ENCODE measurements at regions not wholly inside any gene's neighbourhood (a gene's known extent, or its start where the extent isn't known, plus 50 kb on each side); places are given as distances from the start of the nearest gene placed in this dataset.
"Not testable (repeated sequence)": the region's sequence is repeated elsewhere in the genome, so short reads cannot be mapped to it uniquely, and the experiment has no call there.

GRCh38 chr15:24316326-24316725, 359.2 kb upstream of the NPAP1 start:
- H3K27ac ChIP-seq (ENCODE audit: low read depth, low read length); H3K18ac ChIP-seq (ENCODE audit: low read length); H3K27me3 ChIP-seq (ENCODE audit: insufficient read depth, low read length); H4K8ac ChIP-seq (ENCODE audit: low read depth, low read length); H2AFZ ChIP-seq (ENCODE audit: insufficient read depth, low read length, poor library complexity); H3K23ac ChIP-seq (ENCODE audit: low read length); H3K4me3 ChIP-seq (ENCODE audit: low read depth, low read length); H3K14ac ChIP-seq (ENCODE audit: low read length); H3K79me2 ChIP-seq (ENCODE audit: control insufficient read depth, insufficient read depth, low read length, poor library complexity); H2AK5ac ChIP-seq (ENCODE audit: low read length); H3K4me2 ChIP-seq (ENCODE audit: low read length); H2BK5ac ChIP-seq (ENCODE audit: low read depth, low read length, poor library complexity); H4K12ac ChIP-seq (ENCODE audit: low read depth, low read length); H3K4me1 ChIP-seq (ENCODE audit: control insufficient read depth in 1 of 2, insufficient read depth in 2 of 2, low read length in 2 of 2); H3K36me3 ChIP-seq (ENCODE audit: control insufficient read depth in 1 of 2, insufficient read depth in 2 of 2, low read length in 2 of 2); H3K79me1 ChIP-seq (ENCODE audit: low read length); DNase-seq; H4K91ac ChIP-seq (ENCODE audit: low read depth, low read length); H3K9me3 ChIP-seq (ENCODE audit: insufficient read depth, low read depth, low read length); H3K4ac ChIP-seq (ENCODE audit: low read depth, low read length); H3K9ac ChIP-seq (ENCODE audit: low read length); H2BK12ac ChIP-seq (ENCODE audit: low read length); H2BK120ac ChIP-seq (ENCODE audit: insufficient read depth, low read length, poor library complexity): not testable (repeated sequence)
- WGBS (ENCODE audit: extremely low coverage, insufficient coverage, insufficient read length): no CpG with 5 or more reads among the region's 3 CpGs

- Histone ChIP-seq H2AK5ac (ENCODE audit: low read length) (no peak overlapping the region), H3K4me1 (ENCODE audit: control insufficient read depth in 1 of 2, insufficient read depth in 2 of 2, low read length in 2 of 2) (no peaks in the 10 kb centered on the region), H2BK5ac (ENCODE audit: low read depth, low read length, poor library complexity) (no peak overlapping the region), H3K9me3 (ENCODE audit: insufficient read depth, low read depth, low read length) (peaks cover 2% of the 10 kb centered on the region), H3K4me2 (ENCODE audit: low read length) (no peak overlapping the region), H2BK12ac (ENCODE audit: low read length) (no peak overlapping the region), H3K79me2 (ENCODE audit: control insufficient read depth, insufficient read depth, low read length, poor library complexity) (no peaks in the 10 kb centered on the region), H3K18ac (ENCODE audit: low read length) (no peak overlapping the region), H3K4me3 (ENCODE audit: low read depth, low read length) (no peak overlapping the region), H2AFZ (ENCODE audit: insufficient read depth, low read length, poor library complexity) (no peak overlapping the region), H3K4ac (ENCODE audit: low read depth, low read length) (no peak overlapping the region), H4K91ac (ENCODE audit: low read depth, low read length) (no peak overlapping the region), H3K27me3 (ENCODE audit: insufficient read depth, low read length) (no peaks in the 10 kb centered on the region), H2BK120ac (ENCODE audit: insufficient read depth, low read length, poor library complexity) (no peak overlapping the region), H3K9ac (ENCODE audit: low read length) (no peak overlapping the region), H3K36me3 (ENCODE audit: control insufficient read depth in 1 of 2, insufficient read depth in 2 of 2, low read length in 2 of 2) (no peaks in the 10 kb centered on the region), H4K12ac (ENCODE audit: low read depth, low read length) (no peak overlapping the region), H3K23ac (ENCODE audit: low read length) (no peak overlapping the region), H3K79me1 (ENCODE audit: low read length) (no peaks in the 10 kb centered on the region), H3K27ac (ENCODE audit: low read depth, low read length) (no peak overlapping the region), H3K14ac (ENCODE audit: low read length) (no peak overlapping the region), H4K8ac (ENCODE audit: low read depth, low read length) (no peak overlapping the region)
- no peak for DNase-seq
Observed at GRCh38 chr15:24318981-24319380, 356.6 kb upstream of the NPAP1 start.

- not testable (repeated sequence) for H3K9me3 ChIP-seq (ENCODE audit: insufficient read depth, low read depth, low read length); H4K91ac ChIP-seq (ENCODE audit: low read depth, low read length); H3K23ac ChIP-seq (ENCODE audit: low read length); H3K79me1 ChIP-seq (ENCODE audit: low read length); H2AK5ac ChIP-seq (ENCODE audit: low read length); H3K4me1 ChIP-seq (ENCODE audit: control insufficient read depth in 1 of 2, insufficient read depth in 2 of 2, low read length in 2 of 2); H4K12ac ChIP-seq (ENCODE audit: low read depth, low read length); H3K14ac ChIP-seq (ENCODE audit: low read length); H2BK12ac ChIP-seq (ENCODE audit: low read length); DNase-seq; H3K27me3 ChIP-seq (ENCODE audit: insufficient read depth, low read length); H3K9ac ChIP-seq (ENCODE audit: low read length); H3K4me2 ChIP-seq (ENCODE audit: low read length); H2AFZ ChIP-seq (ENCODE audit: insufficient read depth, low read length, poor library complexity); H3K79me2 ChIP-seq (ENCODE audit: control insufficient read depth, insufficient read depth, low read length, poor library complexity); H3K18ac ChIP-seq (ENCODE audit: low read length); H3K36me3 ChIP-seq (ENCODE audit: control insufficient read depth in 1 of 2, insufficient read depth in 2 of 2, low read length in 2 of 2); H2BK120ac ChIP-seq (ENCODE audit: insufficient read depth, low read length, poor library complexity); H3K4ac ChIP-seq (ENCODE audit: low read depth, low read length); H4K8ac ChIP-seq (ENCODE audit: low read depth, low read length); H3K4me3 ChIP-seq (ENCODE audit: low read depth, low read length); H2BK5ac ChIP-seq (ENCODE audit: low read depth, low read length, poor library complexity); H3K27ac ChIP-seq (ENCODE audit: low read depth, low read length)
- WGBS (ENCODE audit: extremely low coverage, insufficient coverage, insufficient read length): no CpG with 5 or more reads among the region's 5 CpGs
Observed at GRCh38 chr15:24324096-24324495, 351.5 kb upstream of the NPAP1 start.

GRCh38 chr15:24326513-24326912, 349.1 kb upstream of the NPAP1 start:
- H3K27ac ChIP-seq (ENCODE audit: low read depth, low read length): peak overlapping the region; percentile 34
- H3K4ac ChIP-seq (ENCODE audit: low read depth, low read length); H3K23ac ChIP-seq (ENCODE audit: low read length); H4K12ac ChIP-seq (ENCODE audit: low read depth, low read length); H3K27me3 ChIP-seq (ENCODE audit: insufficient read depth, low read length); H2BK12ac ChIP-seq (ENCODE audit: low read length); H4K91ac ChIP-seq (ENCODE audit: low read depth, low read length); H4K8ac ChIP-seq (ENCODE audit: low read depth, low read length); H3K79me2 ChIP-seq (ENCODE audit: control insufficient read depth, insufficient read depth, low read length, poor library complexity); DNase-seq; H3K18ac ChIP-seq (ENCODE audit: low read length); H3K4me3 ChIP-seq (ENCODE audit: low read depth, low read length); H3K4me1 ChIP-seq (ENCODE audit: control insufficient read depth in 1 of 2, insufficient read depth in 2 of 2, low read length in 2 of 2); H3K79me1 ChIP-seq (ENCODE audit: low read length); H3K4me2 ChIP-seq (ENCODE audit: low read length); H2AK5ac ChIP-seq (ENCODE audit: low read length); H2BK120ac ChIP-seq (ENCODE audit: insufficient read depth, low read length, poor library complexity); H3K9ac ChIP-seq (ENCODE audit: low read length); H3K9me3 ChIP-seq (ENCODE audit: insufficient read depth, low read depth, low read length); H3K36me3 ChIP-seq (ENCODE audit: control insufficient read depth in 1 of 2, insufficient read depth in 2 of 2, low read length in 2 of 2); H2AFZ ChIP-seq (ENCODE audit: insufficient read depth, low read length, poor library complexity); H3K14ac ChIP-seq (ENCODE audit: low read length); H2BK5ac ChIP-seq (ENCODE audit: low read depth, low read length, poor library complexity): not testable (repeated sequence)
- no CpG with 5 or more reads among the region's 1 CpG for WGBS (ENCODE audit: extremely low coverage, insufficient coverage, insufficient read length)

GRCh38 chr15:24331964-24332363, 343.6 kb upstream of the NPAP1 start:
- H2BK12ac ChIP-seq (ENCODE audit: low read length); H3K9me3 ChIP-seq (ENCODE audit: insufficient read depth, low read depth, low read length); H3K4me1 ChIP-seq (ENCODE audit: control insufficient read depth in 1 of 2, insufficient read depth in 2 of 2, low read length in 2 of 2); H3K4me3 ChIP-seq (ENCODE audit: low read depth, low read length); H3K4ac ChIP-seq (ENCODE audit: low read depth, low read length); H3K79me1 ChIP-seq (ENCODE audit: low read length); H4K8ac ChIP-seq (ENCODE audit: low read depth, low read length); H3K23ac ChIP-seq (ENCODE audit: low read length); H3K79me2 ChIP-seq (ENCODE audit: control insufficient read depth, insufficient read depth, low read length, poor library complexity); H4K91ac ChIP-seq (ENCODE audit: low read depth, low read length); H3K18ac ChIP-seq (ENCODE audit: low read length); H3K27me3 ChIP-seq (ENCODE audit: insufficient read depth, low read length); H3K27ac ChIP-seq (ENCODE audit: low read depth, low read length); H2BK120ac ChIP-seq (ENCODE audit: insufficient read depth, low read length, poor library complexity); H3K9ac ChIP-seq (ENCODE audit: low read length); H2BK5ac ChIP-seq (ENCODE audit: low read depth, low read length, poor library complexity); H4K12ac ChIP-seq (ENCODE audit: low read depth, low read length); H2AK5ac ChIP-seq (ENCODE audit: low read length); H3K4me2 ChIP-seq (ENCODE audit: low read length); H3K36me3 ChIP-seq (ENCODE audit: control insufficient read depth in 1 of 2, insufficient read depth in 2 of 2, low read length in 2 of 2); H3K14ac ChIP-seq (ENCODE audit: low read length); DNase-seq; H2AFZ ChIP-seq (ENCODE audit: insufficient read depth, low read length, poor library complexity): not testable (repeated sequence)
- WGBS (ENCODE audit: extremely low coverage, insufficient coverage, insufficient read length): no CpG with 5 or more reads among the region's 9 CpGs
